ENCODE measurements at regions not wholly inside any gene's neighbourhood (a gene's known extent, or its start where the extent isn't known, plus 50 kb on each side); places are given as distances from the start of the nearest gene placed in this dataset.
A peak's percentile ranks its signal among the peaks of the same experiment; 100 is the strongest.

- H3K4me3 ChIP-seq (ENCODE audit: low read length) = no peak overlapping the region
- no peak for TF ChIP-seq ZNF274 (IDR thresholded peaks at IDR 0.05; ENCODE audit: low read depth, low read length)
Measured at GRCh38 chr1:244995602-244996400, 131.5 kb upstream of the HNRNPU start.

DNA sequence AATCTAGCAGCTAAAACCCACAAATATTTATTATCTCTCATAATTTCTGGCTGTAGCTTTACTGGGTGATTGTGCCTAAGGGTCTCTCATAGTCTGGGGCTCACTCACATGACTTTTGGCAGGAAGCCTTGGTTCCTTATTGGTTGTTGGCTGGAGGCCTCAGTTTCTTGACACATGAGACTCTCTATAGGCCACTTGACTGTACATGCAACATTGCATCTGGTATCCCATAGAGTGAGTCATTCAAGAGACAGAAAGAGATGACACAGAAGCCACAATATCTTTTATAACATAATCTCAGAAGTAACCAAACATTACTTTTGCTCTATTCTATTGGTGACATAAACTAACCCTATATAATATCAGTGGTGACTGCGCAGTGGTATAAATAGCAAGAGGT, 128.5 kb upstream of the HNRNPU start:
- no peak for TF ChIP-seq ZNF274 (IDR thresholded peaks at IDR 0.05; ENCODE audit: low read depth, low read length)
- no peak overlapping the region for H3K4me3 ChIP-seq (ENCODE audit: low read length)

GRCh38 chr1:244989813-244990212, 125.5 kb upstream of the HNRNPU start:
- no peak for TF ChIP-seq ZNF274 (IDR thresholded peaks at IDR 0.05; ENCODE audit: low read depth, low read length)

DNA sequence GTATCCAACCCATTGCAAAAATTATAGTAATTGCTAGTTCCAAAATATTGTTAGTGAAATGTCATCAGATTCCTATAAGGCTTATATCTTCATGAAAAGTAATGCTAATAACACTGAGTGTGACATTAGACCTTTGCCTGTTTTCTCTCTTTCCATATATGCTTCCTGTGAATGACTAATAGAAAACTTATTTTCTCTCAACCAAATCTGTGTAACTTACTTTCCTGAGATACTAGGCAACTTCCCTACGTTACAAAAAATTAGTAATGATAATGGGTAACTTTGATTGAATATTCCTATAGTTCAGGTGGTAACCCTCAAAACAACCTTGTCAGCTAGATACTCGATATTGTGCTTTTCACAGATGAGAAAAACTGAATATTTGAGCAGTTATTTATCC, 124.2 kb upstream of the HNRNPU start:
- H3K4me3 ChIP-seq (ENCODE audit: low read length) = no peak overlapping the region
- TF ChIP-seq ZNF274 (IDR thresholded peaks at IDR 0.05; ENCODE audit: low read depth, low read length) = no peak

More at GRCh38 chr1:244989813-244990212, 125.5 kb upstream of the HNRNPU start:
- no peak overlapping the region for H3K4me3 ChIP-seq (ENCODE audit: low read length)

DNA sequence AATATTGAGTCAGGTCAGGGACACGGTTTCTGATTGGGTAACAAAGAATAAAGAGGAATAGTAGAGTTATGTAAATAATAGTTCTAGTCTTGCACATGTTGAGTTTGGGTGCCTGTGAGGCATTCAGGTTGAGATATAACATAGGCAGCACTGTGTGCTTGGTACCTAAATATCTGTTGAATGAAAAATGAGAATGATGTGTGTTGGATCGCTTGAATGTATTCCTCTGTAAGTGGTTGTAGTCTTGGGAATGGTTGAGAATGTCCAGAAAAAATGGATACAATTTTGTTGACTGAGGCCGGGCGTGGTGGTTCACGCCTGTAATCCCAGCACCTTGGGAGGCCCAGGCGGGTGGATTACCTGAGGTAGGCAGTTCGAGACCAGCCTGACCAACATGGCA, 116.3 kb upstream of the HNRNPU start:
- no peak for TF ChIP-seq ZNF274 (IDR thresholded peaks at IDR 0.05; ENCODE audit: low read depth, low read length)
- H3K4me3 ChIP-seq (ENCODE audit: low read length) = no peak overlapping the region

- no peak overlapping the region for H3K4me3 ChIP-seq (ENCODE audit: low read length)
- no peak for TF ChIP-seq ZNF274 (IDR thresholded peaks at IDR 0.05; ENCODE audit: low read depth, low read length)
Measured at GRCh38 chr1:244974550-244974949, 110.2 kb upstream of the HNRNPU start.

- no peak for TF ChIP-seq ZNF274 (IDR thresholded peaks at IDR 0.05; ENCODE audit: low read depth, low read length)
- no peak overlapping the region for H3K4me3 ChIP-seq (ENCODE audit: low read length)
Measured at GRCh38 chr1:244974106-244974505, 109.8 kb upstream of the HNRNPU start.

- H3K4me3 ChIP-seq (ENCODE audit: low read length) = peak overlapping the region; percentile 84
- no peak for TF ChIP-seq ZNF274 (IDR thresholded peaks at IDR 0.05; ENCODE audit: low read depth, low read length)
Measured at GRCh38 chr1:244971552-244972216, 107.3 kb upstream of the HNRNPU start.

DNA sequence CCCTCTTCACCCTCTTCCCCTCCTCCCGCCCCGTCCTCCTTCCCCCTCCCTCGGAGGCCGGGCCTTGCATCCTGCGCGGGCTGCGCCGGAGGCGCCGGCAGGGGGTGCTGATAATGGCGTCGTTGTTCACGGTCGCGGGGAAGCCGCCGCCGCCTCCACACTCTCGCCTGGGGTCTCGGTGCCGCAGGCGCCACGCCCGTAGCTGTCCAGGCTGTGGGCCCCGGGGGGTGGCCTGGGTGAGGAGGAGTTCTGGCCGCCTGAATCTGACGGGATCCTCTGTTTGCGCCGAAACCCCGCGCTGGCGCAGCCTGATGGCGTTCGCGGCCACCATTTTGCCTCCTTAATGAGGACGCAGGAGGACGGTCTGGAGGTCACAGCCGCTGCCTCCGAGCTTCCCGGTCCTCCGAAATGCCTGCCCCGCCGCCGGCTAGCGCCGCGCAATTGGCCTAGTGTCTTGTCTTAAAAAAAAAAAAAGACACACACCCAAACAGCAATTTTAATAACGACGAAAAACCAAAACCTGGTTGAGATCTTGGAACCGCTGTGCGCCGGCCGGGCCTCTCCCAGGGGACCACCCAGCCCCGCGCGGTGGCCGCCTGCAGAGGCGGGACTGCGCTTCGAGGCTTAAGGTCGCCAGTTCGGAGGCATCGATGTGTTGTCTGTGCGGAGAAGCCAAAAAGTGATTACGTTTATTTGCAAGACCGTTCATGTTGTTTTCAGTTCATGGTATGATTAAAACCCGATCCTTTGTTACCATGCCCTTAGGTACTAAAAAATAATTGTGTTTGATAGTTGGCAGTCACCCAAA, 106.6 kb upstream of the HNRNPU start:
- peak overlapping the region; percentile 84 for H3K4me3 ChIP-seq (ENCODE audit: low read length)
- no peak for TF ChIP-seq ZNF274 (IDR thresholded peaks at IDR 0.05; ENCODE audit: low read depth, low read length)

DNA sequence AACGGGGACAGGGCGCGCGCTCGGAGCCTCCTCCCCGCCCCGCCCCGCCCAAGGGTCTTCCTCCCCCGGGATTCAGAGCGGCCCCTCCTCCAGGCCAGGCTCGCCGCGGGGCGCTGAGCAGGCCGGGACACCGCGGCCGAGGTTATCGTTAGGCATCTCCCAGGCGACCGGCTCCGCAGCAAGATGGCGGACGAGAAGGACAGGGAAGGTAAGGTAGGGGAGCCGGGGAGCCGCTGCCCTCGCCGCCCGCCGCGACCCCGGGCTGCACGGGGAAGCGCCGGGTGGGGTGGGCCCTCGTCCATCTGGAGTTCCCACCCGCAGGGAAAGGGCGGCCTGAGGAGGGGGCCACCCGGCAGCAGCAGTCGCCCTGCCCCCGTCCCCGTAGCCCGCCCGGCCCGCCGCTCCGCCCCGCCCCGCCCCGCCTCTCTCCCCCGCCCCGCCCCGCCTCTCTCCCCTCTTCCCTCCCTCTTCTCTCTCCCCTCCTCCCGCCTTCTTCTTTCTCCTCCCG, 105.9 kb upstream of the HNRNPU start:
- peak overlapping the region; percentile 58 for H3K4me3 ChIP-seq (ENCODE audit: low read length)
- no peak for TF ChIP-seq ZNF274 (IDR thresholded peaks at IDR 0.05; ENCODE audit: low read depth, low read length)

GRCh38 chr1:244969355-244970235, 105.3 kb upstream of the HNRNPU start:
- no peak for TF ChIP-seq ZNF274 (IDR thresholded peaks at IDR 0.05; ENCODE audit: low read depth, low read length)

GRCh38 chr1:244968881-244969280, 104.5 kb upstream of the HNRNPU start:
- no peak for TF ChIP-seq ZNF274 (IDR thresholded peaks at IDR 0.05; ENCODE audit: low read depth, low read length)
- no peak overlapping the region; the same call in 1 of the 2 replicates for H3K4me3 ChIP-seq (ENCODE audit: low read length)

More at GRCh38 chr1:244969355-244970235, 105.3 kb upstream of the HNRNPU start:
- H3K4me3 ChIP-seq (ENCODE audit: low read length) = peak overlapping the region; percentile 58

DNA sequence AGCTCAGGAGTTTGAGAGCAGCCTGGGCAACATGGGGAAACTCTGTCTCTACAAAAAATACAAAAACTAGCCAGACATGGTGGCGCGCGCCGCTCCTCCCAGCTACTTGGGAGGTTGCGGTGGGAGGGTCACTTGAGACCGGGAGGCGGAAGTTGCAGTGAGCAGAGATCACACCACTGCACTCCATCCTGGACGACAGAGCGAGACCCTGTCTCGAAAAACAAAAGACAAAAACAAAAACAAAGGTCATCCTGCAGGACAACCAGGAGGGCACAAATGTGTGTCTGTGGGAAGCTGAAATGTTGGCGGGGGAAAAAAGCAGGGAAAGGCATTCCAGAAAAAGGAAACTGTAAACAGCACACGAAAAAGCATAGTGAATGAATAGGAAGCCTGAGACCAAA, 104.1 kb upstream of the HNRNPU start:
- no peak for TF ChIP-seq ZNF274 (IDR thresholded peaks at IDR 0.05; ENCODE audit: low read depth, low read length)
- H3K4me3 ChIP-seq (ENCODE audit: low read length) = no peak overlapping the region
